Cardiac fibroblast (primary cell): ENCODE measurements at regions not wholly inside any gene's neighbourhood (a gene's known extent, or its start where the extent isn't known, plus 50 kb on each side); places are given as distances from the start of the nearest gene placed in this dataset.

Experiments used
- DNase-seq, 2 donors: peaks; one replicate each; pipeline versions ENCODE4 v3.0.0 to v3.0.0-alpha.2; 2010; ENCODE audit warnings: low read depth in 2 of 2
- H3K4me3 ChIP-seq, 2 donors: replicated peaks in 1 of 2; 1 replicate in 1 of 2; 2 replicates in 1 of 2; pipeline ENCODE4 v1.5.1; 2011; ENCODE audit warnings: low read depth in 2 of 2, low read length in 2 of 2, mild to moderate bottlenecking in 2 of 2, moderate library complexity in 1 of 2
- CTCF ChIP-seq: IDR thresholded peaks from one replicate; pipeline ENCODE4 v1.5.1; 2011; ENCODE audit warnings: low read depth, mild to moderate bottlenecking, low read length, inconsistent platforms

- no peak for DNase-seq
- no peak for TF ChIP-seq CTCF
- H3K4me3 ChIP-seq, result no peak overlapping the region
These were observed 390.7 kb upstream of the NETO1 start for GRCh38 chr18:73258375-73259087.

GRCh38 chr18:73254564-73254963 is 386.8 kb upstream of the NETO1 start:
- no peak for TF ChIP-seq CTCF
- DNase-seq, result no peak
- H3K4me3 ChIP-seq, result no peak overlapping the region

GRCh38 chr18:73249030-73249429 is 381.2 kb upstream of the NETO1 start:
- no peak for TF ChIP-seq CTCF
- no peak overlapping the region for H3K4me3 ChIP-seq
- DNase-seq, result no peak

GRCh38 chr18:73246763-73247162 is 379.0 kb upstream of the NETO1 start:
- DNase-seq, result no peak
- no peak overlapping the region for H3K4me3 ChIP-seq
- no peak for TF ChIP-seq CTCF

GRCh38 chr18:73245345-73245744 is 377.6 kb upstream of the NETO1 start:
- no peak for DNase-seq
- TF ChIP-seq CTCF, result no peak
- no peak overlapping the region for H3K4me3 ChIP-seq

- DNase-seq, result peak; percentile 15 to 52
- TF ChIP-seq CTCF, result no peak
- H3K4me3 ChIP-seq, result no peak overlapping the region
These were observed 376.6 kb upstream of the NETO1 start for GRCh38 chr18:73244401-73244800.

GRCh38 chr18:73240899-73241298 is 373.1 kb upstream of the NETO1 start:
- TF ChIP-seq CTCF, result no peak
- H3K4me3 ChIP-seq, result no peak overlapping the region
- DNase-seq, result no peak
